Testis (tissue), 2 donors: ENCODE measurements at regions not wholly inside any gene's neighbourhood (a gene's known extent, or its start where the extent isn't known, plus 50 kb on each side); places are given as distances from the start of the nearest gene placed in this dataset.

ENCODE experiments used
- DNase-seq: peaks from one replicate; pipeline ENCODE4 v3.0.0-alpha.2; 2019
- H3K27ac ChIP-seq, 2 donors: fragments of 200-600 bp; sonication (generic); one replicate each; pipeline ENCODE4 v1.5.1; 2019
- H3K27me3 ChIP-seq: fragments of 200-600 bp; sonication (generic); one replicate; pipeline ENCODE4 v1.5.1; 2019
- H3K36me3 ChIP-seq: fragments of 200-600 bp; sonication (generic); one replicate; pipeline ENCODE4 v1.5.1; 2017; ENCODE audit warnings: low read depth; ENCODE audit errors: missing control alignments
- H3K4me1 ChIP-seq: fragments of 200-600 bp; sonication (generic); one replicate; pipeline ENCODE4 v1.5.1; 2019
- H3K4me3 ChIP-seq, 2 donors: fragments of 200-600 bp; sonication (generic); one replicate each; pipeline ENCODE4 v1.5.1; 2017 to 2019
- H3K9me3 ChIP-seq: fragments of 200-600 bp; sonication (generic); one replicate; pipeline ENCODE4 v1.5.1; 2017
- POLR2A ChIP-seq: fragments of 450-650 bp; IDR thresholded peaks from one replicate; pipeline ENCODE4 v1.6.1; 2017; ENCODE audit warnings: antibody characterized with exemption, mild to moderate bottlenecking, moderate library complexity
- WGBS, 2 donors: methylation state at CpG; one replicate each; pipeline ENCODE4 v1.1.5; 2018; 5-methylcytosine and 5-hydroxymethylcytosine counted together
- intact Hi-C: fragments of 100-400 bp; cut with DNase I; formaldehyde crosslinking; loops from one replicate; pipeline ENCODE4 v1.15.1; 2023; ENCODE audit warnings: low total_unique reads
- TF ChIP-seq, protein P1 (sequence below), 3 experiments: fragments of 450-650 bp in 2 of 3; fragments of 200-600 bp in 1 of 3; sonication (generic) in 1 of 3; IDR thresholded peaks; one replicate each; pipeline ENCODE4 v1.5.1; 2016 to 2019; ENCODE audit warnings: antibody characterized with exemption in 3 of 3, mild to moderate bottlenecking in 2 of 3, moderate library complexity in 1 of 3

DNA sequence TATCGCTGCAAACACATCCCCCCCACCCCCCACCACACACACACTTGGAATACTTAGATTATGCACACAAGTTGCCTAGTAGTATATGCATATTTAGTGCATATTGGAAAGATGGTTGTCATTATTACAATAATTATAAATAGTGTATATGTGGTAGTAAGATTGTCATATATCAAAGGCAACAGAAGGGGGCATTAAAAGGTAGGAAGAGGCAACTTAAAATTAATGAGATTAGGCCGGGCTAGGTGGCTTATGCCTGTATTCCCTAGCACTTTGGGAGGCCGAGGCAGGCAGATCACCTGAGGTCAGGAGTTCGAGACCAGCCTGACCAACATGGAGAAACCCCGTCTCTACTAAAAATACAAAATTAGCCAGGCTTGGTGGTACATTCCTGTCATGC is 52.1 kb downstream of the GSC start:
- intact Hi-C loops, result no loop called here
- no peaks in the 10 kb centered on the region for H3K4me1 ChIP-seq
- no peak for TF ChIP-seq POLR2A
- TF ChIP-seq, protein P1, sequence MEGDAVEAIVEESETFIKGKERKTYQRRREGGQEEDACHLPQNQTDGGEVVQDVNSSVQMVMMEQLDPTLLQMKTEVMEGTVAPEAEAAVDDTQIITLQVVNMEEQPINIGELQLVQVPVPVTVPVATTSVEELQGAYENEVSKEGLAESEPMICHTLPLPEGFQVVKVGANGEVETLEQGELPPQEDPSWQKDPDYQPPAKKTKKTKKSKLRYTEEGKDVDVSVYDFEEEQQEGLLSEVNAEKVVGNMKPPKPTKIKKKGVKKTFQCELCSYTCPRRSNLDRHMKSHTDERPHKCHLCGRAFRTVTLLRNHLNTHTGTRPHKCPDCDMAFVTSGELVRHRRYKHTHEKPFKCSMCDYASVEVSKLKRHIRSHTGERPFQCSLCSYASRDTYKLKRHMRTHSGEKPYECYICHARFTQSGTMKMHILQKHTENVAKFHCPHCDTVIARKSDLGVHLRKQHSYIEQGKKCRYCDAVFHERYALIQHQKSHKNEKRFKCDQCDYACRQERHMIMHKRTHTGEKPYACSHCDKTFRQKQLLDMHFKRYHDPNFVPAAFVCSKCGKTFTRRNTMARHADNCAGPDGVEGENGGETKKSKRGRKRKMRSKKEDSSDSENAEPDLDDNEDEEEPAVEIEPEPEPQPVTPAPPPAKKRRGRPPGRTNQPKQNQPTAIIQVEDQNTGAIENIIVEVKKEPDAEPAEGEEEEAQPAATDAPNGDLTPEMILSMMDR (IDR thresholded peaks at IDR 0.05), result no peak

DNA sequence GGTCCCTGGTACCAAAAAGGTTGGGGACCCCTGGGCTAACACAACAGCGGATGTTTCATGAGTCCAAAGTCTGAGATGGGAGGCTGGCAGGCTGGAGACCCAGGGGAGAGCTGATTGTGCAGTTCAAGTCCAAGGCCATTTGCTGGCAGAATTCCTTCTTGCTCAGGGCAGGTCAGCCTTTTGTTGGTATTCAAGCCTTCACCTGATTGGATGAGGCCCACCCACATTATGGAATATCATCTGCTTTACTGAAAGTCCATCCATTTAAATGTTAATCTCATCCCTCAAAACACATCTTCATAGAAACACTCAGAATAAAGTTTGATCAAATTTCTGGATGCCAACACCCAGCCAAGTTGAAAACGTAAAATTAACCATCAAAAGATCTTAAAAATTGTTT is 52.9 kb downstream of the GSC start:
- Histone ChIP-seq H3K27ac (no peak overlapping the region), H3K27me3 (no peaks in the 10 kb centered on the region), H3K4me3 (no peak overlapping the region), H3K36me3 (no peaks in the 10 kb centered on the region), H3K4me1 (no peaks in the 10 kb centered on the region), H3K9me3 (no peaks in the 10 kb centered on the region)
- TF ChIP-seq, protein P1 (IDR thresholded peaks at IDR 0.05), result no peak
- no peak for TF ChIP-seq POLR2A
- intact Hi-C loops, result no loop called here
- WGBS, 2 donors, result 71 to 96% methylated on average over 2 of the region's 2 CpGs
- DNase-seq, result no peak

More for the DNA sequence above, 52.1 kb downstream of the GSC start:
- no peaks in the 10 kb centered on the region for H3K36me3 ChIP-seq
- WGBS, 2 donors, result 83 to 93% methylated on average over 5 of the region's 5 CpGs
- no peaks in the 10 kb centered on the region for H3K9me3 ChIP-seq
- H3K27me3 ChIP-seq, result no peaks in the 10 kb centered on the region
- H3K4me3 ChIP-seq, result no peak overlapping the region
- H3K27ac ChIP-seq, result no peak overlapping the region
- DNase-seq, result no peak

DNA sequence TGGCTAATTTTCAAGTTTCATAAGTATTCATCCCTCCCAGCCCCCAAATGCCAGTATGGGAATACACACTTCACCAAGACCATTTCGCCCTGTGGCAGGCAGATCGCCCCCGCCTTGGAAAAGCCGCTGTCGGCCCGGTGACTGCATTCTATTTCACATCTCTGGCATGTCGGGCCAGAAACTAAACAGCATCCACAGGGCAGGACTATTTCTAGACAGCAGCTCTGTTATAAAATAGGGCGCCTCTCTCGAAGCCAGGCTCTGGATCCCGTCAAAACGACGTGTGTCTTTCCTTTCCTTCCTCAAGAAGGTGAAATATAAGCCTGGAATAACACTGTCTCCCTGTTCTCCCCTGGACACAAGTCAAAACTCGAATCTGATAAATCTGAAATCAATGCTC is 56.8 kb downstream of the GSC start:
- Histone ChIP-seq H3K4me1 (no peaks in the 10 kb centered on the region), H3K36me3 (no peaks in the 10 kb centered on the region), H3K27me3 (no peaks in the 10 kb centered on the region), H3K27ac (no peak overlapping the region), H3K4me3 (no peak overlapping the region), H3K9me3 (no peaks in the 10 kb centered on the region)
- WGBS, 2 donors, result 65 to 73% methylated on average over 13 of the region's 13 CpGs
- TF ChIP-seq, protein P1 (IDR thresholded peaks at IDR 0.05), result no peak
- no peak for TF ChIP-seq POLR2A
- DNase-seq, result no peak
- intact Hi-C loops, result no loop called here

DNA sequence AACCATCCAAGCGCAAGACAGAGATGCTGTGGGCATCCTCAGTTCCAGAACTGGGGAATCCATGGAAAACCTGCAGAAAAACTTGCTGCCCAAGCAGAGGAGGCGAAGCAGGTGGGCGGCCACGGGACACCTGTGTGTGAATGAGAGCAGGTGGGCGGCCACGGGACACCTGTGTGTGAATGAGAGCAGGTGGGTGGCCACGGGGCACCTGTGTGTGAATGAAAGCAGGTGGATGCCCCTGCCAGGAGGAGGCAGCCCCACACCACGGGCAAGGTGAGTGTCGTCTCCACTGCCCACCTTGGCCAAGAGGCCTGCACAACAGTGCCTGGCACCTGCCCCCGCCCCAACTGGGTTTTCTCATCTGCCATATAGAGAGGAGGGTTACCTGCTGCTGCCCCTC is 59.2 kb downstream of the GSC start:
- H3K36me3 ChIP-seq, result no peaks in the 10 kb centered on the region
- TF ChIP-seq, protein P1 (IDR thresholded peaks at IDR 0.05), result no peak
- TF ChIP-seq POLR2A, result no peak
- H3K27ac ChIP-seq, result no peak overlapping the region
- H3K27me3 ChIP-seq, result no peaks in the 10 kb centered on the region
- intact Hi-C loops, result no loop called here
- H3K4me1 ChIP-seq, result no peaks in the 10 kb centered on the region
- WGBS, 2 donors, result 79 to 91% methylated on average over 10 of the region's 10 CpGs
- no peak overlapping the region for H3K4me3 ChIP-seq
- DNase-seq, result no peak
- H3K9me3 ChIP-seq, result no peaks in the 10 kb centered on the region

DNA sequence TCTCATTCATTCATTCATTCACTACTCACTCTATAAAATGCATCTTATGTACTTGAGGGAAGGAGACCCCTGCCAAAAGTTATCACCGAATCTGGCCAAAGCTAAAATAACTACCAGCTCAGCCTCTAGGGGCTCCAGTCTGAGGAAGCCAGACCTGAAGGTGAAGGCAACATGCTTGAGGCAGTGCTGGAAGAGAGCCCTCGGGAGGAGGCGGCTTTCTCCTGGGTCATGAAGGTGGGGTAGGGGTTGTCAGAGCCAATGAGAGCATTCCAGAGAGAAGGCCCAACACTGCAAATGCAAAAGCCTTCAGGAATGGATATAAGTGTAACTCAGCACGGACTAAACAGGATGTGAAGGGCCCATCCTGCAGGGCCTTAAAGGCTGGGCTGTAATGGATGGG is 62.4 kb downstream of the GSC start:
- TF ChIP-seq, protein P1 (IDR thresholded peaks at IDR 0.05), result no peak
- no peak for TF ChIP-seq POLR2A
- WGBS, 2 donors, result 62 to 67% methylated on average over 4 of the region's 4 CpGs
- H3K27ac ChIP-seq, result no peak overlapping the region
- no peaks in the 10 kb centered on the region for H3K27me3 ChIP-seq
- no peak for DNase-seq
- no peaks in the 10 kb centered on the region for H3K4me1 ChIP-seq
- no peaks in the 10 kb centered on the region for H3K9me3 ChIP-seq
- H3K4me3 ChIP-seq, result no peak overlapping the region
- intact Hi-C loops, result no loop called here
- no peaks in the 10 kb centered on the region for H3K36me3 ChIP-seq
